Neural progenitor cell (in vitro differentiated cells): ENCODE measurements at regions not wholly inside any gene's neighbourhood (a gene's known extent, or its start where the extent isn't known, plus 50 kb on each side); places are given as distances from the start of the nearest gene placed in this dataset.

Experiments used
- DNase-seq: peaks from one replicate; pipeline ENCODE4 v3.0.0-alpha.2; 2016; ENCODE audit warnings: low spot score
- H2AFZ ChIP-seq: fragments of 200-600 bp; sonication (generic); replicated peaks from 2 replicates; pipeline ENCODE4 v1.6.1; 2016; ENCODE audit warnings: antibody characterized with exemption
- H3F3A ChIP-seq: fragments of 200-600 bp; sonication (generic); 2 replicates; pipeline ENCODE4 v1.6.1; 2016; ENCODE audit warnings: antibody characterized with exemption, low read depth
- H3K27ac ChIP-seq: fragments of 200-600 bp; sonication (generic); 2 replicates; pipeline ENCODE4 v1.5.1; 2016; ENCODE audit warnings: mild to moderate bottlenecking
- H3K27me3 ChIP-seq: fragments of 200-600 bp; sonication (generic); 2 replicates; pipeline ENCODE4 v1.6.1; 2016; ENCODE audit warnings: mild to moderate bottlenecking, moderate library complexity
- H3K36me3 ChIP-seq: fragments of 200-600 bp; sonication (generic); 2 replicates; pipeline ENCODE4 v1.5.1; 2016
- H3K4me1 ChIP-seq: fragments of 200-600 bp; sonication (generic); 2 replicates; pipeline ENCODE4 v1.6.1; 2016; ENCODE audit warnings: mixed run types
- H3K4me2 ChIP-seq: fragments of 200-600 bp; sonication (generic); 2 replicates; pipeline ENCODE4 v1.6.1; 2016
- H3K4me3 ChIP-seq: fragments of 200-600 bp; sonication (generic); 2 replicates; pipeline ENCODE4 v1.5.1; 2016
- H3K79me2 ChIP-seq: fragments of 200-600 bp; sonication (generic); 2 replicates; pipeline ENCODE4 v1.6.1; 2016; ENCODE audit warnings: low read depth
- H3K9ac ChIP-seq: fragments of 200-600 bp; sonication (generic); 2 replicates; pipeline ENCODE4 v1.6.1; 2016
- H3K9me3 ChIP-seq: fragments of 200-600 bp; sonication (generic); 2 replicates; pipeline ENCODE4 v1.5.1; 2016; ENCODE audit warnings: low read depth
- H4K20me1 ChIP-seq: fragments of 200-600 bp; sonication (generic); 2 replicates; pipeline ENCODE4 v1.6.1; 2016; ENCODE audit warnings: low read depth
- H3K27ac Mint-ChIP-seq: 3 replicates; pipeline ENCODE4 v1.8.0; 2021; ENCODE audit warnings: mixed read lengths
- H3K27me3 Mint-ChIP-seq: 2 replicates; pipeline ENCODE4 v1.8.0; 2022; ENCODE audit warnings: low read depth, mild to moderate bottlenecking, inconsistent platforms, moderate library complexity, mixed read lengths; ENCODE audit not compliant: insufficient read depth
- H3K36me3 Mint-ChIP-seq: 3 replicates; pipeline ENCODE4 v1.8.0; 2021; ENCODE audit warnings: mixed read lengths
- H3K4me1 Mint-ChIP-seq: 3 replicates; pipeline ENCODE4 v1.8.0; 2021; ENCODE audit warnings: mixed read lengths
- H3K4me3 Mint-ChIP-seq: 3 replicates; pipeline ENCODE4 v1.8.0; 2021; ENCODE audit warnings: mild to moderate bottlenecking, moderate library complexity, mixed read lengths
- H3K9me3 Mint-ChIP-seq: 3 replicates; pipeline ENCODE4 v1.8.0; 2020; ENCODE audit warnings: mixed read lengths
- CTCF ChIP-seq: fragments of 200-600 bp; sonication (generic); IDR thresholded peaks from 2 replicates; pipeline ENCODE4 v1.5.1; 2017; ENCODE audit warnings: antibody characterized with exemption, mild to moderate bottlenecking
- EZH2 ChIP-seq: fragments of 200-600 bp; sonication (generic); IDR thresholded peaks from 2 replicates; pipeline ENCODE4 v1.6.1; 2017; ENCODE audit warnings: antibody characterized with exemption, mild to moderate bottlenecking, moderate library complexity
- EZH2phosphoT487 ChIP-seq: fragments of 200-600 bp; sonication (generic); IDR thresholded peaks from 2 replicates; pipeline ENCODE4 v1.6.1; 2017; ENCODE audit warnings: antibody characterized with exemption

- H3K36me3 ChIP-seq = no peaks in the 10 kb centered on the region
- H3F3A ChIP-seq = no peaks in the 10 kb centered on the region
- H2AFZ ChIP-seq = no peak overlapping the region
- no peaks in the 10 kb centered on the region for H4K20me1 ChIP-seq
- no peaks in the 10 kb centered on the region for H3K36me3 Mint-ChIP-seq
- H3K79me2 ChIP-seq = no peaks in the 10 kb centered on the region
- H3K27me3 ChIP-seq = no peaks in the 10 kb centered on the region
- peaks cover 3% of the 10 kb centered on the region for H3K9me3 Mint-ChIP-seq
- H3K9ac ChIP-seq = no peak overlapping the region
- H3K4me1 ChIP-seq = peaks cover 9% of the 10 kb centered on the region
- TF ChIP-seq EZH2phosphoT487 = no peak
- TF ChIP-seq CTCF = no peak
- no peak for TF ChIP-seq EZH2
- H3K4me2 ChIP-seq = no peak overlapping the region
- H3K9me3 ChIP-seq = no peaks in the 10 kb centered on the region
- no peak overlapping the region for H3K4me3 Mint-ChIP-seq
- peaks cover 6% of the 10 kb centered on the region for H3K4me1 Mint-ChIP-seq
- no peaks in the 10 kb centered on the region for H3K27me3 Mint-ChIP-seq
- no peak for DNase-seq
- H3K27ac Mint-ChIP-seq = no peak overlapping the region
- H3K4me3 ChIP-seq = no peak overlapping the region
- H3K27ac ChIP-seq = no peak overlapping the region
Measured at GRCh38 chr7:20521243-20521642, 94.2 kb upstream of the ABCB5 start.

GRCh38 chr7:20529260-20529659, 86.2 kb upstream of the ABCB5 start:
- Histone ChIP-seq H3K4me1 (peaks cover 9% of the 10 kb centered on the region), H3K9me3 (no peaks in the 10 kb centered on the region), H2AFZ (no peak overlapping the region), H3K4me2 (no peak overlapping the region), H3K9ac (no peak overlapping the region), H3K27ac (no peak overlapping the region), H3K79me2 (no peaks in the 10 kb centered on the region), H4K20me1 (no peaks in the 10 kb centered on the region), H3K36me3 (no peaks in the 10 kb centered on the region), H3F3A (no peaks in the 10 kb centered on the region), H3K4me3 (no peak overlapping the region), H3K27me3 (no peaks in the 10 kb centered on the region)
- TF ChIP-seq CTCF (no peak), EZH2 (no peak), EZH2phosphoT487 (no peak)
- H3K9me3 Mint-ChIP-seq = peaks cover 2% of the 10 kb centered on the region
- H3K36me3 Mint-ChIP-seq = no peaks in the 10 kb centered on the region
- peaks cover 3% of the 10 kb centered on the region for H3K27me3 Mint-ChIP-seq
- H3K4me1 Mint-ChIP-seq = no peaks in the 10 kb centered on the region
- H3K27ac Mint-ChIP-seq = no peak overlapping the region
- H3K4me3 Mint-ChIP-seq = no peak overlapping the region
- no peak for DNase-seq

DNA sequence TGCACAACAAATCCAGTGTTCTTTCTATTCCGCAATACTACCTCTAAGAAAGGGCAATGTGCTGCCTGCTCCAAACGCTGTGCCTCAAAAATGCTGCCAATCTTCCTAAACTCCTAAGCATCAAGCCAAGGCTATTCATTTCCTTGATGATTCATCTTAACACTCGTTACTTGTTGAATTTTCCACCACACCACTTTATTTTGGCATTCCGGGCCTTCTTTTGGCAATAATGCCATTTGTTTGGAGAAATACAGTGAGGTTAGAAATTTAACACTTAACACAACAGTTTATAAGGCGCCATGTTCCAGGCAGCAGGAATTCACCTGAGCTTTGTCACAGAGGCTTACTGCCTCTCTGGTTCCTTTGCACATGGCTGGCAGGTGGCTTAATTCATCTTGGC, 82.6 kb upstream of the ABCB5 start:
- Histone ChIP-seq H3K36me3 (no peaks in the 10 kb centered on the region), H3K9me3 (no peaks in the 10 kb centered on the region), H2AFZ (peak overlapping the region; percentile 31), H3K27me3 (no peaks in the 10 kb centered on the region), H3K79me2 (no peaks in the 10 kb centered on the region), H3K4me2 (no peak overlapping the region), H3K4me3 (no peak overlapping the region), H3F3A (no peaks in the 10 kb centered on the region), H3K27ac (no peak overlapping the region), H3K4me1 (no peaks in the 10 kb centered on the region), H4K20me1 (no peaks in the 10 kb centered on the region), H3K9ac (no peak overlapping the region)
- peaks cover 2% of the 10 kb centered on the region for H3K9me3 Mint-ChIP-seq
- TF ChIP-seq EZH2 (no peak), EZH2phosphoT487 (no peak), CTCF (no peak)
- no peak overlapping the region for H3K4me3 Mint-ChIP-seq
- no peaks in the 10 kb centered on the region for H3K36me3 Mint-ChIP-seq
- peaks cover 3% of the 10 kb centered on the region for H3K27me3 Mint-ChIP-seq
- no peak for DNase-seq
- no peak overlapping the region for H3K27ac Mint-ChIP-seq
- no peaks in the 10 kb centered on the region for H3K4me1 Mint-ChIP-seq

- Histone ChIP-seq H3K4me2 (no peak overlapping the region), H3F3A (no peaks in the 10 kb centered on the region), H3K4me1 (no peaks in the 10 kb centered on the region), H3K9ac (no peak overlapping the region), H3K79me2 (no peaks in the 10 kb centered on the region), H4K20me1 (no peaks in the 10 kb centered on the region), H3K9me3 (no peaks in the 10 kb centered on the region), H3K27ac (no peak overlapping the region), H3K27me3 (no peaks in the 10 kb centered on the region), H3K4me3 (no peak overlapping the region), H2AFZ (no peak overlapping the region), H3K36me3 (no peaks in the 10 kb centered on the region)
- Mint-ChIP-seq H3K9me3 (peaks cover 2% of the 10 kb centered on the region), H3K4me3 (no peak overlapping the region), H3K36me3 (no peaks in the 10 kb centered on the region), H3K27me3 (no peaks in the 10 kb centered on the region), H3K4me1 (no peaks in the 10 kb centered on the region), H3K27ac (no peak overlapping the region)
- no peak for TF ChIP-seq EZH2
- no peak for TF ChIP-seq EZH2phosphoT487
- DNase-seq = no peak
Measured at GRCh38 chr7:20534543-20534942, 80.9 kb upstream of the ABCB5 start.
